NCI-H1436 treated with DMSO at 0.1 percent for 48 hours (cell line): ENCODE measurements at regions not wholly inside any gene's neighbourhood (a gene's known extent, or its start where the extent isn't known, plus 50 kb on each side); places are given as distances from the start of the nearest gene placed in this dataset.
"Not testable (repeated sequence)": the region's sequence is repeated elsewhere in the genome, so short reads cannot be mapped to it uniquely, and the experiment has no call there.

Experiments
- DNase-seq: peaks from one replicate; lab custom pipeline; 2025; lab: John Stamatoyannopoulos, UW

GRCh38 chr13:65500481-65500880 lies 1729.7 kb downstream of the PCDH9 start:
- DNase-seq = no peak

- DNase-seq = no peak
These were observed 1730.9 kb downstream of the PCDH9 start for GRCh38 chr13:65499256-65499655.

DNA sequence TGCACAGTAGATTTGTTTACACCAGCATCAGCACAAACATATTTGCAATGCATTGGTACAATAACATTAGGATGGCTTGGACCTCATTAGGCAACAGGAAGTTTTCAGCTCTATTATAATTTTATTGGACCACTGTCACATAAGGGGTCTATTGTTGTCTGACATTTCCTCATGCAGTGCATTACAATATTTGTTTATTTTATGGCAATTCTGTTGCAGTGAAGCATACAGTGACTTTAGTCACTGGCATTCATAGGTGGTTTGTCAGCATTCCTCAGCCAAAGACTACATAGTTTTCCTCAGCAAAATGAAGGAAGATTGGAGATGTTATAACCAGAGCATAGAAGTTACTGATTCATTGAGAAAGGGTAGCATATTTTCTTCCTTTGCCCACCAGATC lies 1732.9 kb downstream of the PCDH9 start:
- no peak for DNase-seq

DNA sequence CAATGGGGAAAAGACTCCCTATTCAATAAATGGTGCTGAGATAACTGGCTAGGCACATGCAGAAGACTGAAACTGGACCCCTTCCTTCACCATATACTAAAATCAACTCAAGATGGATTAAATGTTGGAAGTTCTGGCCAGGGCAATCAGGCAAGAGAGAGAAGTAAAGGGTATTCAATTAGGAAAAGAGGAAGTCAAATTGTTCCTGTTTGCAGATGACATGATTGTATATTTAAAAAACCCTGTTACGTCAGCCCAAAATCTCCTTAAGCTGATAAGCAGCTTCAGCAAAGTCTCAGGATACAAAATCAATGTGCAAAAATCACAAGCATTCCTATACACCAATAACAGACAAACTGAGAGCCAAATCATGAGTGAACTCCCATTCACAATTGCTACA lies 1739.4 kb downstream of the PCDH9 start:
- not testable (repeated sequence) for DNase-seq

GRCh38 chr13:65488606-65489005 lies 1741.5 kb downstream of the PCDH9 start:
- DNase-seq = no peak

- no peak for DNase-seq
These were observed 1750.4 kb downstream of the PCDH9 start for GRCh38 chr13:65479692-65480091.

- no peak for DNase-seq
These were observed 1756.9 kb downstream of the PCDH9 start for GRCh38 chr13:65473196-65473595.

- no peak for DNase-seq
These were observed 1757.8 kb downstream of the PCDH9 start for GRCh38 chr13:65472336-65472735.

GRCh38 chr13:65470781-65471180 lies 1759.4 kb downstream of the PCDH9 start:
- DNase-seq = no peak

GRCh38 chr13:65468628-65469027 lies 1761.5 kb downstream of the PCDH9 start:
- DNase-seq = no peak

DNA sequence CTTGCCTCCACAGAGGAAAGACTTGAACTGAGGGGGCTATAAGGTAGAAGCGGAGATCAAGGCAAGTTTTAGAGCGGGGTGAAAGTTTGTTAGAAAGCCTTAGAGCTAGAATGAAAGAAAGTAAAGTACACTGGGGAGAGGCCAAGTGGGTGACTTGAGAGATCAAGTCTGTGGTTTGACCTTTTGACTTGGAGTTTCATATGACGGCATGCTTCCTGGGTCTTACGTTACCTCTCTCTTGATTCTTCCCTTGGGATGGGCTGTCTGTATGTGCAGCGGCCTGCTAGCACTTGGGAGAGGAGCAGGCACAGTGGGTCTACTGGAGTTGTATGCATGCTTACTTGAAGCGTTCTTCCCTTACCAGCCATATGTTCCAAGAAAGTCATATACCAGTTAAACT lies 1768.5 kb downstream of the PCDH9 start:
- no peak for DNase-seq

DNA sequence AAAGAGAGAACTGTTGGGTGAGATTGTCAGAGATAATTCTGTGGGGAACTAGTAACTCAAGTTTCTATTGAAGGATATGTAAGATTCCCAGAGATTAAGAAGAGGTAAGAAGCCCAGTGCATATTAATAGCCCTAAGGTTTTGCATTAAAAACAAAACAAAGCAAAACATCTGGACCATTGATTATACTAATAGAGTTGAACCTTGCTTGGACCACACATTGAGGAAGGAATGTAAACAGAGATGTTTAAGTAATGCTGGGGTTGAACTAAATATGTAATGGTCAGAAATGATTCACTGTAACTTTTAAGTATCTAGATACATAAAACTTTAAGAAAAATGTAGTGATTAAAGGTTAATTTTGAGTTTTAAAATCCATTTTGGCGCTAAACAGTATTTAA lies 1770.0 kb downstream of the PCDH9 start:
- no peak for DNase-seq

DNA sequence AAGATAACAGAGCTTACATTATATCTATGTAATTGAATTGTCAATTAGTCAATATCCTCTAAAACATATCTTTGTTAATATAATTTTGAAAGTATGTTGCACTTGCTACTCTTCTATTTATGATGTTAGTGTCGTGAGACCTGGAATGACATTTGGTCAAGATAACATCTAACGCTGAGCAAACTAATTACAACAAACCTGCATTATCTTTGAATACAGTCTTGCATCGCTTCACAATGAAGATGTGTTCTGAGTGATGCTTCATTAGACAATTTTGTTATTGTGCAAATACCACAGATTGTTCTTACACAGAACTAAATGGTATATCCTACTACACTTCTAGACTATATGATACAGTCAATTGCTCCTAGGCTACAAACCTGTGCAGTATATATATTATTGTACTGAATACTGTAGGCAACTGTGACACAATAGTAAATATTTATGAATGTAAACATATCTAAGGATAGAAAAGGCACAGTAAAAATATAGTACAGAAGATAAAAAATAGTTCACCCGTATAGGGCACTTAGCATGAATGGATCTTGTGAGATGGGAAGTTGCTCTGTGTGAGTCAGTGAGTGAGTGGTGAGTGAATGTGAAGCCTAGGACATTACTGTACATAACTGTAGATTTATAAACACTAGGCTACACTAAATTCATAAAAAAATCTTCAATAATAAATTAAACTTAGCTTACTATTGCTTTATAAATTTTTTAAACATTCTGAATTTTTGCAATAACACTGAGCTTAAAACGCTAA lies 1773.8 kb downstream of the PCDH9 start:
- DNase-seq = no peak

DNA sequence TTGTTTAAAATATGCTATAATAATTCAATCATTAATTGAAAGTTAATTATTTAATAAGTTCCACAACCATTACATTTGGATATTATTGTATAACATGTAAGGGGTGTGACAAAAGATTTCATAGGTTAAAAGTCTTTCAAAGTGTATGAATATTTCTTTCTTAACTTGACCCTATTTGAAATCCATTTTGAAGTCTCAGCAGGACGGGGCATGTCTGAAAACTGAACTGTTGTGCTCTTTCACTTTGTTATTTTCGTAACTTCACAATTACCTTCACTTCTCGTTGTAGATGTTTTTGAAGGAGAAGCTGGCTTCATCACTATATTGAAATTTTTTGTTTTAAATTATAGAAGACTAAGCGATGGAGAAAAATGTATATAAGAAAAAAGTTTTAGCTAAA lies 1775.7 kb downstream of the PCDH9 start:
- DNase-seq = no peak

DNA sequence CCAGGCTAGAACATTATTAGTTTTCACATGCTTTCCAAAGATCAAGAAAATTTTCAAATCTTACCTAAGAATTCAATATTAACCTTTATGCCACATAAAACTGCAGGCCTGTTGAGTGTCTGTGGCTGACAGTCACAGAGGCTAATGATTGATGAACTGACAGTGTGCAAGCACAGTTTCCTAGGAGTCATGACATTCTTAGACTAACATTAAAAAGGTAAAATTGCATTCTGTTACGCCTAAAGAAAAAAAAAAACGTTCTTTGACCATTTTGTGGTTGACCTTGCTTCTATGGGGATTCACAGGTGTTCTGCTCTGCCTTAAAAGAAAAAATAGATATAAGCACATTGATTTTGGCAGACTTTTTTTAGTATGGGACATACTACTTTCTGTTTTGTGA lies 1776.2 kb downstream of the PCDH9 start:
- DNase-seq = no peak

DNA sequence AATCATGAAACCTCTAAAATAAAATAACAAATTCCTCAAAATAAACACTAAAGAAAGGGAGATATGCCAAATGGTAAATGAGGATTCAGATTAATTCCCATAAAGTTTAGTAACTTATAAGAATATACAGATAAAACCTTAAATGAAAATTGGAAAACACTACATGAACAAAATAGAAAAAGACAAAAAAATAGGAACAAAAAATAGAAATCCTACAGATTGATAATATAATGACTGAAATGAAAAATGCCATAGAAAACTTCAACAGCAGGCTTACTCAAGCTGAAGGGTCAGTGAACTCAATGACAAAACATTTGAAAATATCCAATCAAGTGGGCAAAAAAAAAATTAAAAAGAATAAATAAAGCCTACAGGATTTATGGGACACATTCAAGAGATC lies 1784.8 kb downstream of the PCDH9 start:
- DNase-seq = no peak

DNA sequence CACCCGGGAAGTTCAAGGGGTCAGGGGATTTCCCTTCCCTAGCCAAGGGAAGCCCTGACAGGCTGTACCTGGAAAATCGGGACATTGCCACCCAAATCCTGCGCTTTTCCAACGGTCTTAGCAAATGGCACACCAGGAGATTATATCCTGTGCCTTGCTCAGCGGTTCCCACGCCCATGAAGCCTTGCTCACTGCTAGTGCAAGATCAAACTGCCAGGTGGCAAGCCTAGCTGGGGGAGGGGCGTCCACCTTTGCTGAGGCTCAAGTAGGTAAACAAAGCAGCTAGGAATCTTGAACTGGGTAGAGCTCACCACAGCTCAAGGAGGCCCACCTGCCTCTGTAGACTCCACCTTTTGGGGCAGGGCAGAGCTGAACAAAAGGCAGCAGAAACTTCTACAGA lies 1794.5 kb downstream of the PCDH9 start:
- DNase-seq = no peak

- no peak for DNase-seq
These were observed 1812.2 kb downstream of the PCDH9 start for GRCh38 chr13:65417953-65418352.

GRCh38 chr13:65416784-65417183 lies 1813.4 kb downstream of the PCDH9 start:
- no peak for DNase-seq

DNA sequence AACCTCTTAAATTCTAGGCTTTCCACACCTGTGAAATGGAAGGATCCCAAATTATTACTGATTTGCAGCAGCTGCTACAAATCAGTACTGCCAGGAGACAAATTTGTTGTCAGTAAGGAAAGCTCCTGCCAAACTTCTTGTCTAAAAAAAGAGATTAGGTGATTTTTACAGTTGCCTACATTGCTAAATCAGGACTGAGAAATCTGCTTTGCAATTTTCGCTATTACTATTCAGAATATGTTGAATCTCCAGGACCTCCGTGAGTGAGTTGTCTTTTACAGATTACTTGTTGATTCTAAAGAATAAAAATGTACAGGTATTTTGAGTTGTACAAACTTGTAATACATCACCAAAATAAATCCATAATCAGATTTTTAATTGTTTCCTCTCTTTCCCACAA lies 1815.9 kb downstream of the PCDH9 start:
- DNase-seq = no peak

- DNase-seq = no peak
These were observed 1818.6 kb downstream of the PCDH9 start for GRCh38 chr13:65411521-65411920.

DNA sequence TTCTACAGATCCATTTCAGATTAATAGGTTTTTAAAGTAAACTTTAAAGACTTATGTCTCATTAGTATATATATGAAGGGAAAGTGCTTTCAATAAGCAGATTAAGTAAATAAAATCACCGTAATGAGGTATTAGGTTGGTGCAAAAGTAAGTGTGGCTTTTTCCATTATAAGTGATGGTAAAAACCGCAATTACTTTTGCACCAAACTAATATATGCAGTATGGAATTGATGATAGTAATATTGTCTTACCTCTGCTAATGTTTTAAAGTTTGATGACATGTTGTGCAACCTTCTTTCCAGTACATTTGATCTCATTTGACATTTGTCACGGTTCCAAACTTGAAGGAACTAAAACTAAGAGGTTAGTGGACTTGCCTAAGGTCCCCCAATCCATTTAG lies 1819.3 kb downstream of the PCDH9 start:
- DNase-seq = no peak

DNA sequence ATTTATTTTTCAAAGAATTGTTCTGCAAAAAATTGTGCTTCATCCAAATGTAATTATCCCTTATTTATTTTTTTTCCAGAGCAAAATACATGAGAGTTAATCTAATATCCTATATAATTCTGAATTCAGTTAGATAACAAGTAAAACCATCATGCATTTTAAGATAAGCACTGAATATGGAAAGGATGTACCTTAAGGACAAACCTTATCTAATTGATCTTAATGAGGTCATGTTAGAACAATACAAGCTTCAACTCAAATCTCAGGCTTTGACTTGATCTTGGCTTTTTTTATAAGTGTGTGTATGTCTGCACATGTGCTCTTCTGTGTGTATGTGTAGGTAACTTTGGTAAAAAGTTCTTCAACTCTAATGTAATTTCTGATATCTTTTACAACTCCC lies 1828.8 kb downstream of the PCDH9 start:
- no peak for DNase-seq

- DNase-seq = no peak
These were observed 1829.4 kb downstream of the PCDH9 start for GRCh38 chr13:65400702-65401101.
